ENCODE measurements at regions not wholly inside any gene's neighbourhood (a gene's known extent, or its start where the extent isn't known, plus 50 kb on each side); places are given as distances from the start of the nearest gene placed in this dataset.

DNA sequence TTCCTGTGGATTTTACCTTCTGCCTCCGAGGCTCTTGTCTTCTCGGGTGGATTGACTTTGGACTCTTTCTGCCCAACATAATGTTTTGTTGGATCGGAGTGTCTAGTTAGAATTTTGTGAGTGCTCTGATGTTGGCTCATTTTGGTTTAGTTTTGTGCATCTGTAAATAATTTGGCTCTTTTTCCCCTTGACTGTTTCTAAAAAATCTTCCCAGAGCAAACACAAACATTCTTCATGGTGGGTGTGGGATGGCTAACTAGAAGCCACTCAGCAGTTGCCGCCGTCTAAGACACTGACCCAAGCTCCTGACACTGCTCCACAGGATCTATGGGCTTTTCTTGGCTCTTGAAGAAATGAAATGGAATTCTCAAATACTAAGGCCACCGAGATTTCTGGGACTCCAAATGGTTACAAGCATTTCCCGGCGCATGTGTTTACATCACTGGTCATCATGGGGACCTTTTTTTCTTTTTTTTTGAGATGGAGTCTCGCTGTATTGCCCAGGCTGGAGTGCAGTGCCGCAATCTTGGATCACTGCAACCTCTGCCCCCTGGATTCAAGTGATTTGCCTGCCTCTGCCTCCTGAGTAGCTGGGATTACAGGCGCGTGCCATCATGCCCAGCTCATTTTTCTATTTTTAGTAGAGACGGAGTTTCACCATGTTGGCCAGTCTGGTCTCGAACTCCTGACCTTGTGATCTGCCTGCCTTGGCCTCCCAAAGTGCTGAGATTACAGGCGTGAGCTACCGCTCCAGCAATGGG is 92.0 kb upstream of the FRMD1 start:
- TF ChIP-seq GATA3 (IDR thresholded peaks at IDR 0.05; ENCODE audit: low read depth, low read length) (no peak), GATA2 (IDR thresholded peaks at IDR 0.05; ENCODE audit: low read depth, low read length) (no peak)

DNA sequence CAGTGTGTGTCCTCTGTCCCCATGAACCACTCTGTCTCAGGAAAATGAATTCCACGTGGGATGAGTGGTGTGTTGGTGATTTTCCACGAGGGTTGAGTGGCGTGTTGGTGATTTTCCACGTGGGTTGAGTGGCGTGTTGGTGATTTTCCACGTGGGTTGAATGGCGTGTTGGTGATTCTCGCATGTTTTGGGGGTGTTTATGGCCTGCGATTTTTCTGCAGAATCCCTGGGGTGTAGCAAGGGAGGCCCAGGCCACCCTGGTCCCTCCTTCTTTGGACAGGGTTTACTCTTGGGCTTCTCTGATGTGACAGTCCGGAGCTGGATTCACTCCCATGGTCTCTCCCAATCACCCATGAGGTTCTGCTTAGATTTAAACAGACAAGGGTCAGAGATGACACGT is 90.6 kb upstream of the FRMD1 start:
- TF ChIP-seq GATA2 (IDR thresholded peaks at IDR 0.05; ENCODE audit: low read depth, low read length) (no peak), GATA3 (IDR thresholded peaks at IDR 0.05; ENCODE audit: low read depth, low read length) (no peak)

DNA sequence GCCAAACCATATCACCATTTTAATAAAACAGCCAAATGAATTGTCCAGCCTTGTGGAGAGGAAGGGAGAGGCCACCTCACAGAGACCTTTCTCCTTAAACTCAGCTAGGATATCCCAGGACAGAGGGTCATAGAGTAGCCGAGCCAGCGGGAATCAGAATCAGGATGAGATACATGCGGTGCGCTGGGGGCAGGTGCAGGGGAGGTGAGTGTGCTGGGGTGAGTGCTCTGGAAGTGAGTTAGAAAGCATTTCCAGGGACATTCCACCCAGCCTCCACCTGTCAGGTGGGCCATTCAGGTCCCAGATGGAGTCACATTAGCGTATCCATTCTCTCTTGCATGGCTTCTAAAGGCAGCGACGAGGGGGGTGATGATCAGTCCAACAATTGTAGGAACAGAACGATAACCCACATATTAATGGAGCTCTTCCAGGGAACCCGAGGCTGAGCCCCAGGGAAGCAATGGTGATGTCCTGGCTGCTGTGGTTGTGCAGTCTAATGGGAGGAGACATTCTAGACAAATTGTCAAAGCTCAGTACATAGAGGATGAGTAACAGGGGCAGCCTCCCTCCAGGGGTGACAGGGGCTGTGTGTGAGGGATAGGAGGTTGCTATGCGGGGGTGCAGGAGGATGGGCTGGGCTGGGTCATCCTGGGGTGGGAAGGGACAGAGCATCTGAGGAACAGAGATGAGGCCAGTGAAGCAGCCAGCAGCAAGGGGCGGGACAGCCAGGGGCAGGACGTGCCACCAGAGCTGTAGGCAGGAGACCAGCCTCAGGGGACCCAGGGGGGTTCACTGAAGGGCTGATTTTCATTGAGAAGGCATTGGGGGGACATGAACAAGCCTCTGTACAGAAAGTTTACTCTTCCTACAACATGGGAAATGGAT is 88.7 kb upstream of the FRMD1 start:
- TF ChIP-seq GATA3 (IDR thresholded peaks at IDR 0.05; ENCODE audit: low read depth, low read length): no peak
- TF ChIP-seq GATA2 (IDR thresholded peaks at IDR 0.05; ENCODE audit: low read depth, low read length): no peak

DNA sequence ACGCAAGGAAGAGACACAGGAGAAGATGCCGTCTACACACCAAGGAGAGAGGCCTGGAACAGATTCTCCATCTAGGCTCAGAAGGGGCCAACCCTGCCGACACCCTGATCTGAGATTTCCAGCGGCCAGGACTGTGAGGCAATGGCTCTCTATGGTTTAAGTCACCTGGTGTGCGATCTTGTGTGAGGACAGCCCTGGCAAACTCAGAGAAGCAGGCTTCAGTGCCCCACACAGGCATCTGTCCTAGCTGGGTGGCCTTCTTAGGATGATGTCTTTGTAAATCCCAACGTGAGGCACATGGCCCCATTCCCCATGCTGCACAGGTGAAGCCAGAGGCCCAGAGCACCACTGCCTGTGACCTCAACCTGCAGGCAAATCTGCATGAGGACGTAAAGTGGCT is 87.6 kb upstream of the FRMD1 start:
- no peak for TF ChIP-seq GATA2 (IDR thresholded peaks at IDR 0.05; ENCODE audit: low read depth, low read length)
- no peak for TF ChIP-seq GATA3 (IDR thresholded peaks at IDR 0.05; ENCODE audit: low read depth, low read length)

DNA sequence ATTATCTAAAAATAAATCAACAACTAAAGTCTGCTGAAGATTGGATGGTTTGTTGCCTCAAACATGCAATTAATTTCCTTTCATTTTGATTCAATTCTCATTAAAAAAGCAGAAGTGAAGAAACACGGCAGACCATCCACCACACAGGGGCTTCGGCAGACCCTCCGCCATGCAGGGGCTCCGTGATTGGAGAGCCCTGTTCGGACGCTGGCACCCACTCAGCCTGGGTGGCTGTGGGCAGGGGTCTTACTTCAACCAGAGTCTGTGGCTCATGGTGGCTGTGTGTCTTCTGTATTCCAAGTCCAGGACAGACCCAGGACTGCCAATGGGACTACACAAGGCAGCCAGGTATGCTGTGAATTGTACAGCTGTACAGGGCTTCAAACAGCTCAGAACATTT is 86.9 kb upstream of the FRMD1 start:
- no peak for TF ChIP-seq GATA2 (IDR thresholded peaks at IDR 0.05; ENCODE audit: low read depth, low read length)
- no peak for TF ChIP-seq GATA3 (IDR thresholded peaks at IDR 0.05; ENCODE audit: low read depth, low read length)

DNA sequence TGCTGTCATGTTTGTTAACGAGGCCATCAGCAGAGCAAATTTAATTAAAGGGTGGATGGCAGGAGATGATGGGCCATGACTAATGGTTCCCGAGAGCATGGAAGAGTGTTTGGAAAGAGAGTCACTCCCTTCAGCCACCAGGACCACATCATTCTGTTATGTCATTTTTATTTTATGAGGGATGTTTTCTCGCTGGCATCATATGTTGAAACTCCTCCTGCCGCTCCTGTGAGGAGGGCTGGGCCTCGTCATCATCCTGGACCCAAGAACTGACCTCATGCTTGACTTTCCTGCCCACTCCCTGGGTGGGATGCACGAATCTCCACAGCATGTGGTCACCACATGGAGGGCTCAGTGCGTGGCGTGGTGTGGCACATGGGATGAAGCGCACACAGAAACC is 86.4 kb upstream of the FRMD1 start:
- no peak for TF ChIP-seq GATA2 (IDR thresholded peaks at IDR 0.05; ENCODE audit: low read depth, low read length)
- no peak for TF ChIP-seq GATA3 (IDR thresholded peaks at IDR 0.05; ENCODE audit: low read depth, low read length)

DNA sequence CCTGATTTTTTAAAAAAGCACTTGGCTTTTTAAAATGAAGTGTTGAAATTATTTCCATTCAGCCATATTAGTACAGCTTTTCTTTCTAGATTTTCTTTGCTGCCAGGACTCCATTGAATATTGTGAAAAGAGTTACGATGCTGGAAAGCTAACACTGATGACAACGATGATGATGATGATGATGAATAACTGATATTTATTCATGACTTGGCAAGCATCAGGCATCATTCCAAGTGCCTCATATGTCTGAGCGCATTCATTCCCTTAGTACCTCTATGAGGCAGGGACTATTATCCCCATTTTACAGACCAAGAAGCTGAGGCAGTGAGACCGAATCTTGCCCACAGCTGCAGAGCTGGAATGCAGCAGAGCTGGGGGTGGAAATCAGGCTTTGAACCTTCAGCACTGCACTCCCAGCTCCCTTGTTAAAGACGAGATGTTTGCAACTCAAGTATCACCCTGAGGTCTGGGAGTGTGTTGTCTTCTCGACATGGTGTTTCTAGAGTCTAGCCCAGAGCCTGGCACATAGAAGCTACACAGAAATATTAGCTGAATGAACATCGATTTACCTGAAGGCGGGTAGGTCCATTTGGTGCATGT is 85.5 kb upstream of the FRMD1 start:
- no peak for TF ChIP-seq GATA2 (IDR thresholded peaks at IDR 0.05; ENCODE audit: low read depth, low read length)
- TF ChIP-seq GATA3 (IDR thresholded peaks at IDR 0.05; ENCODE audit: low read depth, low read length): no peak

DNA sequence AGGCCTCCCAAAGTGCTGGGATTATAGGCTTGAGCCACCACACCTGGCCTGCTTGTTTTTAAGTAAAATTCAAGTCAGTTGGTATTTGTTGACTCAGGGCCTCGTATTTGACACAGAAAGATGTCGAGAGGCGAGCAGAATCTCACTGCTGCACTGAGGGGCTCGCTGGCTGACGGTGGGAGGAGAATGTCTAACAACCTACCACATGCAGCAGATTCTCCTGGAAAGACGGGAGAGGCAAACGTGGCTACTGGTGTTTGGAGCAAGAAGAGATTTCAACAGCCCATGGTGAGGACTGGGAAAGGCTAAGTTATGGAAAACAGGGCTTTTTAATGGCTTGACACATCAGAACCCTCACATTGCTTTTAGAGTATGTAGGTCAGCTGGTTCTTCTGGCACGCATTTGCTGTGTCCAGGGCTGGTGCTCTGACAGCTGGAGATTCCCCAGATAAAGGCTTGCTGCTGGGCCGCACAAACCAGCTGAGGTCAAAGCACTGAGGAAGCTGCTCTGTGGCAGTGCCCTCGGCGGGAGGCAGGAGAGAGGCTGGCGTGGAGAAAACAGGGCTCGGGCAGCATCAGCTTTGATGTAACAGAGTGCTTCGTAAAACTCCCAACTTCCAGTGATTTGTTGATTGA is 84.2 kb upstream of the FRMD1 start:
- peak; percentile 99 for TF ChIP-seq GATA3 (IDR thresholded peaks at IDR 0.05; ENCODE audit: low read depth, low read length)
- peak; percentile 100 for TF ChIP-seq GATA2 (IDR thresholded peaks at IDR 0.05; ENCODE audit: low read depth, low read length)

DNA sequence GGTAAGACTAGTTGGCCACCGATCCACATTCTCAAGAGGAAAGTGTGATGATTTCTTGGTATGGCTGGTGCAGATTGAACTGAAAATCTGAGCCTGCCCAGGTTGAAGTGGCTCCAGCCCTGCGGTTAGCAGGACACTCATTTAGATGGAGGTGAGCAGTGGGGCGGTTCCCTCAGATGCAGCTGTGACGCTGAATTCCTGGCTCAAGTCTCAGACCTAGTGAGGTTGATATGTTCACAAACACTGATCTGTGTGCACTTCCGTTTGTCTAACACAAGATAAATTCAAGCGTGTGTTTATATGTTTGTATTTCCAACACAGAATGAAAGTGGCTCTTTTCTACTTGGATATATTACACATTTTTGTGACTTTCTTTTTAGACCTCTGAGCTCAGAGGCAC is 83.4 kb upstream of the FRMD1 start:
- no peak for TF ChIP-seq GATA3 (IDR thresholded peaks at IDR 0.05; ENCODE audit: low read depth, low read length)
- TF ChIP-seq GATA2 (IDR thresholded peaks at IDR 0.05; ENCODE audit: low read depth, low read length): no peak

DNA sequence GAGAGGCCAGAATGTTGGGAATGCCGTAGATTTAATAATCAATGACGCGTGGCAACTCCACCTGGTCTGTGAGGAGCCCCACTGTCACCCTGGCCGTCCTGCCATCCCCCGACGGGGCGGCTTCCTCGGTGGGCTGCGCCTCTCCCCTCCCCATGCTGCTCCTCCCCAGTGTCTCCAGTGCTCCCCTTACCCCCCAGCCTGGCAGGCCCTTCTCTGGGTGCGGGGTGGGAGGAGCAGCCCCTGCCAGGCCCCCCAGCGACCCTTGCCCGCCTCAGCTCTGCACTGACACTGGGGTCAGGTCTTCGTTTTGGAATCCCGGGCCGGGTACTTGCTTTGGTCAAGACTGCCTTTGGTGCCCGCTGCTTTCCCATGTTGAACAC is 82.3 kb upstream of the FRMD1 start:
- TF ChIP-seq GATA2 (IDR thresholded peaks at IDR 0.05; ENCODE audit: low read depth, low read length) (no peak), GATA3 (IDR thresholded peaks at IDR 0.05; ENCODE audit: low read depth, low read length) (no peak)

DNA sequence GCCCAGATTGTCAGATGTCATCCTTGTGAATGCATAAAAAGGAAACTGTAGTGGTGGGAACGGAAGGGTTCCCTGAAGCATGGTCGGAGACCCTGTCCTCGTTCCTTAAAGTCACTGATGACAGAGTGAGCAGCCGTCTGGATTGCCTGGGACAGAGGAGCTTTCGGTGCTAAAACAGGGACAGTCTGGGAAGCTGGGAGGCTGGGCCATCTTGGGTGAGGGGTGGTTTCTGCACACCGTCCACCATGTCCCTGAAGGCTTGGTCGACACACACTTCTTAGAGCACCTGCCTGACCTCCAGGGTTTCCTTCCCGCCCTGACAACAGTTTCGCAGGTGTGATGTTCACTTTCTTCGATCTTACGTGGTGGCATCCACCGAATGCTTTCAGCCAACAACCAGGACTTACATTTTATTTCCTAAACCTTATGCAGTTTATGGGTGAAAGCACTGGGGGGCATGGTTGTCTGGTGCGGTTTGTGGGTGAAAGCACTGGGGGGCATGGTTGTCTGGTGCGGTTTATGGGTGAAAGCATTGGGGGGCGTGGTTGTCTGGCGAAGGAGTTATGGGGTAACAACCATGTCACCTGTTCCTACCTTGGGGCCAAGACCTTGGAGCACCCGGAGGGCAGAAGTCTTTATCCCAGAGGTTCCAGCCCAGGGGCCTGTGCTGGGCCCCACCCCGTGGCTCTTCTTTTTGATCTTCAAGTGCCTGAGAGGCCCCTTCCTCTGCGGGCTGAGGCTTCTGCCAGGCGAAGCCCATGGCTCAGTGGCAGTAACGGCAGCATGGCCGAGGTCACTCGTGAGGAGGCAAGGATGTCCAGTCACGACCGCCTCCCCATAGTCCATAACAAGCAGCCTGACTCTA is 81.7 kb upstream of the FRMD1 start:
- TF ChIP-seq GATA3 (IDR thresholded peaks at IDR 0.05; ENCODE audit: low read depth, low read length) (no peak), GATA2 (IDR thresholded peaks at IDR 0.05; ENCODE audit: low read depth, low read length) (no peak)

DNA sequence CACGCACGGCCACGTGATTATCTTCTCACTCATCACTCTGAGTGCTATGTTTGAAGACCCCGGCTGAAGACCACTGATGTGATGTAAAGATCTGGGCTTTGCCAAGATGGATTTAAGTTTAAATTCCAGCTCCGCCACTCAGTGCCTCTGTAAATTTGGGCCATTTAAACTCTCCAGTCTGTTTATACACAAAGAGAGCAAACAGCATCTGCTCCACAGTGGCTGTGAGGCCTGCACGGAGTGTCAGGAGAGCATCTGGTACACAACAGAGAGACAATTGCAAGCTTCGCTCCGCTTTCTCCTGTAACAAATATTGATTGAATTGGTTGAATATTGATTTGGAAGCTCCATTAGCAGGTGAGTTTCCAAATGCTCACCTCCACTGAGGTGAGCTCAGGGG is 80.5 kb upstream of the FRMD1 start:
- TF ChIP-seq GATA3 (IDR thresholded peaks at IDR 0.05; ENCODE audit: low read depth, low read length): no peak
- no peak for TF ChIP-seq GATA2 (IDR thresholded peaks at IDR 0.05; ENCODE audit: low read depth, low read length)

DNA sequence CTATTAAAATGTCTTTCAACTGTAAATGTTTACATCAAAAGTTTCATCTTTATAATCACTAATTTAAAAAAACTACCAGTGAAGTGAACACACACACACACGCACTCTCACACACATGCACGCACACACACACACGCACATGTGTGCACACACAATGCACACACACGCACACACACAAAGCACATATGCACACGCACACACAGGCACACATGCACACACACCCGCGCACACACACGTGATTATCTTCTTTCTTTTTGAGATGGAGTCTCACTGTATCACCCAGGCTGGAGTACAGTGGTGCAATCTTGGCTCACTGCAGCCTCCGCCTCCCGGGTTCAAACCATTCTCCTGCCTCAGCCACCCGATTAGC is 80.0 kb upstream of the FRMD1 start:
- TF ChIP-seq GATA3 (IDR thresholded peaks at IDR 0.05; ENCODE audit: low read depth, low read length) (no peak), GATA2 (IDR thresholded peaks at IDR 0.05; ENCODE audit: low read depth, low read length) (no peak)

All from SH-SY5Y (cell line).